ENCODE measurements at regions not wholly inside any gene's neighbourhood (a gene's known extent, or its start where the extent isn't known, plus 50 kb on each side); places are given as distances from the start of the nearest gene placed in this dataset.

DNA sequence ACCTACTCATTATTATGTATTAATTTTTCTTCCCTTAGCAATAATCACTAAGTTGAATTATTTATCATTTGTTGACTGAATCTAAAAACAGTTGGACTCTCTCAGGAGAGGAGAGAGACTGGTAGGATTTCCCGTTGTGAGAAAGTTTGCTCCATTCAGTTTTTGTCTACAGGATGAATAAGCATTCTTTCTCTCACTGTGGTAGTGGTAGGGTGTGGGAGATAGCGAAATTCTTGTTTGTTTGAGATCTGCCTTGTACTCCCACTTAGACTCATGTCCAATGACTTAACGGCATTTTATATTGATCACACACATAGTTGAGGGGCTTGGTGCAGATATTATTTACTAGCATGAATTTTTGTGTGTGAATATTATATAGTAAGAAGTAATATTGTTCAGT is 421.0 kb upstream of the PDE3A start:
- Histone ChIP-seq H3K27me3 (no peaks in the 10 kb centered on the region), H3K4me1 (peaks cover 0 to 23% (median 4%) of the 10 kb centered on the region in 12 donors), H3K27ac (peak overlapping the region in 1 of 12 donors; percentile 12), H3K9me3 (no peaks in the 10 kb centered on the region), H3K36me3 (no peaks in the 10 kb centered on the region), H3K4me3 (no peak overlapping the region)
- TF ChIP-seq POLR2A (IDR thresholded peaks at IDR 0.05), result no peak
- TF ChIP-seq, protein P1, sequence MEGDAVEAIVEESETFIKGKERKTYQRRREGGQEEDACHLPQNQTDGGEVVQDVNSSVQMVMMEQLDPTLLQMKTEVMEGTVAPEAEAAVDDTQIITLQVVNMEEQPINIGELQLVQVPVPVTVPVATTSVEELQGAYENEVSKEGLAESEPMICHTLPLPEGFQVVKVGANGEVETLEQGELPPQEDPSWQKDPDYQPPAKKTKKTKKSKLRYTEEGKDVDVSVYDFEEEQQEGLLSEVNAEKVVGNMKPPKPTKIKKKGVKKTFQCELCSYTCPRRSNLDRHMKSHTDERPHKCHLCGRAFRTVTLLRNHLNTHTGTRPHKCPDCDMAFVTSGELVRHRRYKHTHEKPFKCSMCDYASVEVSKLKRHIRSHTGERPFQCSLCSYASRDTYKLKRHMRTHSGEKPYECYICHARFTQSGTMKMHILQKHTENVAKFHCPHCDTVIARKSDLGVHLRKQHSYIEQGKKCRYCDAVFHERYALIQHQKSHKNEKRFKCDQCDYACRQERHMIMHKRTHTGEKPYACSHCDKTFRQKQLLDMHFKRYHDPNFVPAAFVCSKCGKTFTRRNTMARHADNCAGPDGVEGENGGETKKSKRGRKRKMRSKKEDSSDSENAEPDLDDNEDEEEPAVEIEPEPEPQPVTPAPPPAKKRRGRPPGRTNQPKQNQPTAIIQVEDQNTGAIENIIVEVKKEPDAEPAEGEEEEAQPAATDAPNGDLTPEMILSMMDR (IDR thresholded peaks at IDR 0.05), result no peak
- WGBS, 4 donors, result 69 to 76% (median 73%) methylated on average over 3 of the region's 3 CpGs
- intact Hi-C loops (cut with DNase I), result no loop called here
- ATAC-seq, result no peak
- DNase-seq, result no peak

DNA sequence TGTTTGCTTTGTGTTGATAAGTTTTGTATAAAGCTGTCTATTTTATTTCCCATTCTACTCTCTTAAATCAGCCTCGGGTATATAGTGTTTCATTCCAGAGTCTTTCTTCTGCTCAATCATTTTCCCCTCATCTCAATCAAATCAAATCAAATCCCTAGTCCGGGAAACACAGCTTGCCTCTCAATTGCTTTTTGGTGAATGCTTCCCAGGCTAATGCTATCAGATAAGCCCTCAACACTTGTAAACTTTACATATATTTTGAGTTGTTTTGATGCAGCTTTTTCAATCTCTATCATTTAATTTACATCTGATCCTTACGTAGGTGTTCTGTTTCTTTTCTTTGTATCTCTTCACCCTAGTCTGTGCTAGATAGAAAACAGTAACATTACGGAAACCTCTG is 416.7 kb upstream of the PDE3A start:
- WGBS, 4 donors, result 35 to 46% (median 39%) methylated on average over 4 of the region's 4 CpGs
- H3K36me3 ChIP-seq, result no peaks in the 10 kb centered on the region
- no peak overlapping the region for H3K4me3 ChIP-seq
- intact Hi-C loops (cut with DNase I), result loop anchor here in 1 of 10 donors (5.0 kb wide), 1 partner anchor 104 kb away; no protein-coding TSS in a partner anchor
- peak overlapping the region in 7 of 12 donors; percentile 3 to 82 (median 26) for H3K27ac ChIP-seq
- TF ChIP-seq, protein P1 (IDR thresholded peaks at IDR 0.05), result no peak
- TF ChIP-seq POLR2A (IDR thresholded peaks at IDR 0.05), result no peak
- ATAC-seq (no peak), DNase-seq (no peak)
- no peaks in the 10 kb centered on the region for H3K27me3 ChIP-seq
- H3K4me1 ChIP-seq, result peaks cover 0 to 17% (median 0%) of the 10 kb centered on the region in 12 donors
- H3K9me3 ChIP-seq, result no peaks in the 10 kb centered on the region

DNA sequence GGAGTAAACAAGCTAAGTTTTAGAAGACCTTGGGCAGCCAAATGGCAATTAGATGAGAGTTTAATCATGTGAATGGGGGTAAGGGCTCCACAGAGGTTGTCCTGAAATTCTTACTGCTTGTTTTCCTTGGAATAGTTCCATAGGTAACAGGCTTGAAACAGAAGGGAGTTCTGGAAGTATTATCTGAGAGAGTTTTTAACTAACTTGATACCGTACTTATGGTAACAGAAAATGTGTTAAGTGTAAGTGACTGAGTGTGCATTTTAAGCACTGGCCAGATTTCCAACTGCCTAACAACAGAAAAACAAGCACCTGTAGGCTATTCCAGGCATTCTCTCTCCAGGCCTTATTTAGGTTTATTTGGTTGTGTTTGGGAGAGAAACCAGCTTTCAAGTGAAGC is 414.6 kb upstream of the PDE3A start:
- intact Hi-C loops (cut with DNase I), result loop anchor here in 1 of 10 donors (5.0 kb wide), 1 partner anchor 106 kb away; no protein-coding TSS in a partner anchor
- peak overlapping the region; percentile 46 to 82 (median 70) for H3K27ac ChIP-seq
- DNase-seq (no peak), ATAC-seq (peak; percentile 54 to 68 (median 58))
- peaks cover 0 to 21% (median 0%) of the 10 kb centered on the region in 12 donors for H3K4me1 ChIP-seq
- no peak overlapping the region for H3K4me3 ChIP-seq
- 23 to 38% (median 30%) methylated on average over 1 of the region's 1 CpG for WGBS, 4 donors
- H3K27me3 ChIP-seq, result no peaks in the 10 kb centered on the region
- H3K9me3 ChIP-seq, result no peaks in the 10 kb centered on the region
- no peak for TF ChIP-seq POLR2A (IDR thresholded peaks at IDR 0.05)
- TF ChIP-seq, protein P1 (IDR thresholded peaks at IDR 0.05), result no peak
- no peaks in the 10 kb centered on the region for H3K36me3 ChIP-seq

DNA sequence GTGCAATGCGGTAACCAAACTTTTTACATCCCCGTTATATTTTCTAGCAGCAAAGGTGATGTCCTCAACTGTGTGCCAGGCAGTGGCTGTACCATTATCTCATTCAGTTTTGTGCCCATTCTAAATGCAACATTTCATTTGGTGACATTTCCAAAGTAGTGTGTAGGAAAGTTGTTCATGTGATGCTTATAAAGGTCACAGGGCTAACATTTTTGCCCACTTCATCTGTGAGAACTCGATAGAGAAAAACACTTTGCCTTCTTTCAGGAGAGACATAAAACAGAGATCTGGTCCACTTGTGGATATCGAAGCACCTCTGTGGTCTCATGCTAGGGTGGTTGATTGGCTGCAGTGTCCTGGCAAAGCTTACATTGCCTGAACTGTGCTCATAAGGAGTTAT is 414.2 kb upstream of the PDE3A start:
- WGBS, 4 donors, result 45 to 62% (median 56%) methylated on average over 4 of the region's 4 CpGs
- TF ChIP-seq, protein P1 (IDR thresholded peaks at IDR 0.05), result no peak
- TF ChIP-seq POLR2A (IDR thresholded peaks at IDR 0.05), result no peak
- ATAC-seq, result peak; percentile 83 to 94 (median 87)
- intact Hi-C loops (cut with DNase I), result loop anchor here in 1 of 10 donors (5.0 kb wide), 1 partner anchor 107 kb away; no protein-coding TSS in a partner anchor
- H3K36me3 ChIP-seq, result no peaks in the 10 kb centered on the region
- no peaks in the 10 kb centered on the region for H3K9me3 ChIP-seq
- H3K27ac ChIP-seq, result peak overlapping the region in 11 of 12 donors; percentile 49 to 82 (median 71)
- no peak overlapping the region for H3K4me3 ChIP-seq
- H3K27me3 ChIP-seq, result no peaks in the 10 kb centered on the region
- H3K4me1 ChIP-seq, result peaks cover 0 to 21% (median 0%) of the 10 kb centered on the region in 12 donors
- DNase-seq, result peak in 3 of 5 donors; percentile 20 to 50 (median 39)

Data from heart left ventricle (tissue), 16 donors.